SK-N-SH treated with all-trans-retinoic acid at 6 μM for 48 hours (cell line): ENCODE measurements at regions not wholly inside any gene's neighbourhood (a gene's known extent, or its start where the extent isn't known, plus 50 kb on each side); places are given as distances from the start of the nearest gene placed in this dataset.

Experiments
- ATAC-seq: fragments of 200-7000 bp; cut with Tn5 transposase; 3 replicates; pipeline ENCODE4 v1.9.1; 2020; ENCODE audit warnings: mild to moderate bottlenecking, moderate library complexity
- ARNTL ChIP-seq: fragments of 450-650 bp; formaldehyde crosslinking; IDR thresholded peaks from 2 replicates; pipeline ENCODE4 v1.5.0; 2020; ENCODE audit warnings: low read depth, mild to moderate bottlenecking, moderate library complexity, borderline replicate concordance
- BACH2 ChIP-seq: fragments of 250-450 bp; sonication (Bioruptor Pico); IDR thresholded peaks from 2 replicates; pipeline ENCODE4 v1.9.0; 2021; ENCODE audit warnings: mild to moderate bottlenecking, borderline replicate concordance
- CSDC2 ChIP-seq: fragments of 250-450 bp; sonication (Bioruptor Pico); IDR thresholded peaks from 2 replicates; pipeline ENCODE4 v1.5.0; 2020; ENCODE audit warnings: mild to moderate bottlenecking, moderate library complexity
- ESRRG ChIP-seq: fragments of 250-450 bp; sonication (Bioruptor Pico); IDR thresholded peaks from 2 replicates; pipeline ENCODE4 v1.6.1; 2021; ENCODE audit warnings: mild to moderate bottlenecking
- GLIS3 ChIP-seq: fragments of 250-450 bp; sonication (Bioruptor Pico); IDR thresholded peaks from 2 replicates; pipeline ENCODE4 v1.5.0; 2020; ENCODE audit warnings: mild to moderate bottlenecking, moderate library complexity
- ISL1 ChIP-seq: fragments of 250-450 bp; sonication (Bioruptor Pico); IDR thresholded peaks from 2 replicates; pipeline ENCODE4 v2.1.2; 2022; ENCODE audit warnings: mild to moderate bottlenecking, moderate library complexity
- PATZ1 ChIP-seq: fragments of 250-450 bp; sonication (Bioruptor Pico); IDR thresholded peaks from 2 replicates; pipeline ENCODE4 v1.8.0; 2020; ENCODE audit warnings: mild to moderate bottlenecking, moderate library complexity, borderline replicate concordance
- PPARA ChIP-seq: fragments of 250-450 bp; sonication (Bioruptor Pico); IDR thresholded peaks from 2 replicates; pipeline ENCODE4 v1.5.0; 2020; ENCODE audit warnings: mild to moderate bottlenecking, borderline replicate concordance
- RARB ChIP-seq: fragments of 250-450 bp; sonication (Bioruptor Pico); IDR thresholded peaks from 2 replicates; pipeline ENCODE4 v1.8.0; 2021; ENCODE audit warnings: mild to moderate bottlenecking, moderate library complexity
- SNAI2 ChIP-seq: fragments of 250-450 bp; sonication (Bioruptor Pico); IDR thresholded peaks from 2 replicates; pipeline ENCODE4 v1.5.0; 2020; ENCODE audit warnings: mild to moderate bottlenecking, moderate library complexity
- TCF4 ChIP-seq: fragments of 250-450 bp; sonication (Bioruptor Pico); IDR thresholded peaks from 2 replicates; pipeline ENCODE4 v1.8.0; 2021; ENCODE audit warnings: mild to moderate bottlenecking, moderate library complexity, borderline replicate concordance
- TOX ChIP-seq: fragments of 250-450 bp; sonication (Bioruptor Pico); IDR thresholded peaks from 2 replicates; pipeline ENCODE4 v1.8.0; 2021; ENCODE audit warnings: mild to moderate bottlenecking, moderate library complexity, borderline replicate concordance
- TSHZ2 ChIP-seq: fragments of 250-450 bp; sonication (Bioruptor Pico); IDR thresholded peaks from 2 replicates; pipeline ENCODE4 v1.5.0; 2020; ENCODE audit warnings: mild to moderate bottlenecking, moderate library complexity
- ZC3H10 ChIP-seq: fragments of 250-450 bp; sonication (Bioruptor Pico); IDR thresholded peaks from 2 replicates; pipeline ENCODE4 v1.5.1; 2021; ENCODE audit warnings: mild to moderate bottlenecking, moderate library complexity
- ZFP3 ChIP-seq: fragments of 250-450 bp; sonication (Bioruptor Pico); IDR thresholded peaks from 2 replicates; pipeline ENCODE4 v1.5.0; 2020; ENCODE audit warnings: mild to moderate bottlenecking, moderate library complexity
- ZFP30 ChIP-seq: fragments of 450-650 bp; formaldehyde crosslinking; IDR thresholded peaks from 2 replicates; pipeline ENCODE4 v1.5.0; 2022; ENCODE audit warnings: mild to moderate bottlenecking, moderate library complexity
- ZNF565 ChIP-seq: fragments of 450-650 bp; formaldehyde crosslinking; conservative IDR thresholded peaks from 2 replicates; pipeline ENCODE4 v1.5.0; 2020; ENCODE audit warnings: low read depth, mild to moderate bottlenecking, moderate library complexity
- ZNF70 ChIP-seq: fragments of 450-650 bp; formaldehyde crosslinking; IDR thresholded peaks from 2 replicates; pipeline ENCODE4 v1.5.0; 2020; ENCODE audit warnings: mild to moderate bottlenecking, moderate library complexity
- ZNF8 ChIP-seq: fragments of 450-650 bp; formaldehyde crosslinking; IDR thresholded peaks from 2 replicates; pipeline ENCODE4 v1.5.0; 2020; ENCODE audit warnings: mild to moderate bottlenecking, moderate library complexity
- TF ChIP-seq, protein P1 (sequence below): fragments of 250-450 bp; sonication (Bioruptor Pico); IDR thresholded peaks from 2 replicates; pipeline ENCODE4 v1.5.1; 2021; ENCODE audit warnings: mild to moderate bottlenecking, moderate library complexity
- TF ChIP-seq, protein P2 (sequence below): fragments of 250-450 bp; sonication (Bioruptor Pico); IDR thresholded peaks from 2 replicates; pipeline ENCODE4 v1.8.0; 2021; ENCODE audit warnings: low read depth, mild to moderate bottlenecking, moderate library complexity, borderline replicate concordance
- TF ChIP-seq, protein P3 (sequence below): fragments of 250-450 bp; sonication (Bioruptor Pico); IDR thresholded peaks from 2 replicates; pipeline ENCODE4 v1.5.1; 2020; ENCODE audit warnings: low read depth, mild to moderate bottlenecking, moderate library complexity

DNA sequence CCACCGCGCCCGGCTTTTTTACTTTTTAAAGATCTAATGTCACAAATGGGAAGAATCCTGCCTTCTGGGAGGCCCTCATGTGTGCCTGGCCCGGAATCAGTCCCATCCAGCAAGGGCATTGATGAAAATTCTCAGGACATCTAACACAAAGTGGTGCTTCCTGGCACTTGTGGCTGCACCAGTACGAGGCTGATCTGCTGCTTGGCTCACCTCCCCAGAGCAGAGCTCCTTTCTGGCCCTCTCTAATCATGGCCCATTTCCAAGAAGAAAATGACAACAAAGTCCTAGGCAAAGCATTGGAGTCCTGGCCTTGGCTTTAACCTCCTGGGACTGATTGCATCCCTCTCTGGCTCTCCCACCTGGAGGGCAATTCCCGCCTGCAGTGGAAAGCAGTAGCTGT is 50.7 kb upstream of the SIAH1 start:
- no peak for TF ChIP-seq TOX (CRISPR knock-in tag)
- no peak for TF ChIP-seq ISL1 (CRISPR knock-in tag)
- TF ChIP-seq BACH2 (CRISPR knock-in tag) = no peak
- no peak for TF ChIP-seq GLIS3
- TF ChIP-seq, protein P1, sequence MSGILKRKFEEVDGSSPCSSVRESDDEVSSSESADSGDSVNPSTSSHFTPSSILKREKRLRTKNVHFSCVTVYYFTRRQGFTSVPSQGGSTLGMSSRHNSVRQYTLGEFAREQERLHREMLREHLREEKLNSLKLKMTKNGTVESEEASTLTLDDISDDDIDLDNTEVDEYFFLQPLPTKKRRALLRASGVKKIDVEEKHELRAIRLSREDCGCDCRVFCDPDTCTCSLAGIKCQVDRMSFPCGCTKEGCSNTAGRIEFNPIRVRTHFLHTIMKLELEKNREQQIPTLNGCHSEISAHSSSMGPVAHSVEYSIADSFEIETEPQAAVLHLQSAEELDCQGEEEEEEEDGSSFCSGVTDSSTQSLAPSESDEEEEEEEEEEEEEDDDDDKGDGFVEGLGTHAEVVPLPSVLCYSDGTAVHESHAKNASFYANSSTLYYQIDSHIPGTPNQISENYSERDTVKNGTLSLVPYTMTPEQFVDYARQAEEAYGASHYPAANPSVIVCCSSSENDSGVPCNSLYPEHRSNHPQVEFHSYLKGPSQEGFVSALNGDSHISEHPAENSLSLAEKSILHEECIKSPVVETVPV (CRISPR knock-in tag) = no peak
- no peak for TF ChIP-seq ZC3H10 (CRISPR knock-in tag)
- TF ChIP-seq TCF4 (CRISPR knock-in tag) = no peak
- TF ChIP-seq, protein P2, sequence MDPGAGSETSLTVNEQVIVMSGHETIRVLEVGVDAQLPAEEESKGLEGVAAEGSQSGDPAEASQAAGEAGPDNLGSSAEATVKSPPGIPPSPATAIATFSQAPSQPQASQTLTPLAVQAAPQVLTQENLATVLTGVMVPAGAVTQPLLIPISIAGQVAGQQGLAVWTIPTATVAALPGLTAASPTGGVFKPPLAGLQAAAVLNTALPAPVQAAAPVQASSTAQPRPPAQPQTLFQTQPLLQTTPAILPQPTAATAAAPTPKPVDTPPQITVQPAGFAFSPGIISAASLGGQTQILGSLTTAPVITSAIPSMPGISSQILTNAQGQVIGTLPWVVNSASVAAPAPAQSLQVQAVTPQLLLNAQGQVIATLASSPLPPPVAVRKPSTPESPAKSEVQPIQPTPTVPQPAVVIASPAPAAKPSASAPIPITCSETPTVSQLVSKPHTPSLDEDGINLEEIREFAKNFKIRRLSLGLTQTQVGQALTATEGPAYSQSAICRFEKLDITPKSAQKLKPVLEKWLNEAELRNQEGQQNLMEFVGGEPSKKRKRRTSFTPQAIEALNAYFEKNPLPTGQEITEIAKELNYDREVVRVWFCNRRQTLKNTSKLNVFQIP (CRISPR knock-in tag) = no peak
- no peak for TF ChIP-seq CSDC2 (CRISPR knock-in tag)
- TF ChIP-seq ZNF8 (CRISPR knock-in tag) = no peak
- no peak for TF ChIP-seq ZNF565
- no peak for TF ChIP-seq ZFP3
- no peak for TF ChIP-seq SNAI2
- no peak for ATAC-seq

DNA sequence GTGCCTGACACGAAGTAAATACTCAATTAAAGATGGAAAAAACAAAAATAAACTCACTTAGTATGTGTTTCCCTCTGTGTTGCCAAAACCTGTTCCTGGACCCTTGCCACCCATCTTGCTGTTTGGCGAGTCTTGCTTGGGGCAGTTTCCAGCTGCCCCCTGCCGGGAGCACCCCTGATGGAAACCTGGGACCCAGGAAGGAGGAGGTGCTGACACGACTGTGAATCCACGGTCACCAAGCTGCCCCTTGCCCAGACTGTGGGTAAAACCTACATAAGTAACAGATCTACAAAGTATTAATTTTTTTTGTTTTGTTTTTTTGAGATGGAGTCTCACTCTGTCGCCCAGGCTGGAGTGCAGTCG is 50.1 kb upstream of the SIAH1 start:
- TF ChIP-seq PATZ1 (CRISPR knock-in tag) = no peak
- no peak for TF ChIP-seq ARNTL (CRISPR knock-in tag)
- TF ChIP-seq RARB (CRISPR knock-in tag) = no peak
- TF ChIP-seq SNAI2 = no peak
- TF ChIP-seq, protein P1 (CRISPR knock-in tag) = no peak
- TF ChIP-seq TSHZ2 (CRISPR knock-in tag) = no peak
- no peak for TF ChIP-seq ZFP30 (CRISPR knock-in tag)
- TF ChIP-seq PPARA (CRISPR knock-in tag) = no peak
- no peak for TF ChIP-seq ZFP3
- TF ChIP-seq ZNF8 (CRISPR knock-in tag) = no peak
- TF ChIP-seq BACH2 (CRISPR knock-in tag) = no peak
- TF ChIP-seq, protein P3, sequence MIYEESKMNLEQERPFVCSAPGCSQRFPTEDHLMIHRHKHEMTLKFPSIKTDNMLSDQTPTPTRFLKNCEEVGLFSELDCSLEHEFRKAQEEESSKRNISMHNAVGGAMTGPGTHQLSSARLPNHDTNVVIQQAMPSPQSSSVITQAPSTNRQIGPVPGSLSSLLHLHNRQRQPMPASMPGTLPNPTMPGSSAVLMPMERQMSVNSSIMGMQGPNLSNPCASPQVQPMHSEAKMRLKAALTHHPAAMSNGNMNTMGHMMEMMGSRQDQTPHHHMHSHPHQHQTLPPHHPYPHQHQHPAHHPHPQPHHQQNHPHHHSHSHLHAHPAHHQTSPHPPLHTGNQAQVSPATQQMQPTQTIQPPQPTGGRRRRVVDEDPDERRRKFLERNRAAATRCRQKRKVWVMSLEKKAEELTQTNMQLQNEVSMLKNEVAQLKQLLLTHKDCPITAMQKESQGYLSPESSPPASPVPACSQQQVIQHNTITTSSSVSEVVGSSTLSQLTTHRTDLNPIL (CRISPR knock-in tag) = no peak
- TF ChIP-seq ZNF70 = no peak
- TF ChIP-seq GLIS3 = no peak
- TF ChIP-seq CSDC2 (CRISPR knock-in tag) = no peak
- TF ChIP-seq TOX (CRISPR knock-in tag) = no peak
- TF ChIP-seq, protein P2 (CRISPR knock-in tag) = no peak
- no peak for TF ChIP-seq ZNF565
- TF ChIP-seq ISL1 (CRISPR knock-in tag) = no peak
- no peak for TF ChIP-seq ESRRG (CRISPR knock-in tag)
- no peak for ATAC-seq
